ENCODE measurements at regions not wholly inside any gene's neighbourhood (a gene's known extent, or its start where the extent isn't known, plus 50 kb on each side); places are given as distances from the start of the nearest gene placed in this dataset.

GRCh38 chr13:62593804-62594203 lies 1178.2 kb upstream of the PCDH20 start:
- TF ChIP-seq POLR2A (IDR thresholded peaks at IDR 0.05) (no peak), CTCF (IDR thresholded peaks at IDR 0.05) (no peak)
